Nephron (organoid): ENCODE measurements at regions not wholly inside any gene's neighbourhood (a gene's known extent, or its start where the extent isn't known, plus 50 kb on each side); places are given as distances from the start of the nearest gene placed in this dataset.

ENCODE experiments used
- H3K27ac Mint-ChIP-seq, 3 experiments: 2 replicates each; pipeline ENCODE4 v1.8.0; 2020; ENCODE audit warnings: mixed read lengths in 3 of 3, mild to moderate bottlenecking in 2 of 3, moderate library complexity in 1 of 3
- H3K27me3 Mint-ChIP-seq: 2 replicates; pipeline ENCODE4 v1.8.0; 2021; ENCODE audit warnings: low read depth, mild to moderate bottlenecking, moderate library complexity, mixed read lengths
- H3K36me3 Mint-ChIP-seq: 2 replicates; pipeline ENCODE4 v1.8.0; 2020; ENCODE audit warnings: low read depth, mixed read lengths
- H3K4me1 Mint-ChIP-seq: 2 replicates; pipeline ENCODE4 v1.8.0; 2020; ENCODE audit warnings: mixed read lengths
- H3K4me3 Mint-ChIP-seq, 3 experiments: 2 replicates each; pipeline ENCODE4 v1.8.0; 2020; ENCODE audit warnings: mild to moderate bottlenecking in 3 of 3, mixed read lengths in 3 of 3, moderate library complexity in 2 of 3
- H3K9me3 Mint-ChIP-seq: 2 replicates; pipeline ENCODE4 v1.8.0; 2020; ENCODE audit warnings: mixed read lengths
- CTCF ChIP-seq, 3 experiments: fragments of 200-600 bp; sonication (generic); IDR thresholded peaks; one replicate each; pipeline ENCODE4 v1.5.0; 2021; ENCODE audit warnings: antibody characterized with exemption in 3 of 3; ENCODE audit not compliant: unreplicated experiment in 3 of 3

- Mint-ChIP-seq H3K27ac (no peak overlapping the region), H3K9me3 (peaks cover 7% of the 10 kb centered on the region), H3K36me3 (no peaks in the 10 kb centered on the region), H3K4me3 (no peak overlapping the region), H3K4me1 (peaks cover 35% of the 10 kb centered on the region), H3K27me3 (peaks cover 22% of the 10 kb centered on the region)
- no peak for TF ChIP-seq CTCF (IDR thresholded peaks at IDR 0.05; ENCODE audit: unreplicated experiment in 3 of 3)
Measured at GRCh38 chr17:77677630-77678029, 280.9 kb upstream of the TNRC6C start.

- no peak for TF ChIP-seq CTCF (IDR thresholded peaks at IDR 0.05; ENCODE audit: unreplicated experiment in 3 of 3)
- Mint-ChIP-seq H3K4me3 (no peak overlapping the region), H3K4me1 (peaks cover 39% of the 10 kb centered on the region), H3K27ac (no peak overlapping the region), H3K27me3 (peaks cover 22% of the 10 kb centered on the region), H3K9me3 (no peaks in the 10 kb centered on the region), H3K36me3 (no peaks in the 10 kb centered on the region)
Measured at GRCh38 chr17:77679589-77679988, 278.9 kb upstream of the TNRC6C start.

- Mint-ChIP-seq H3K9me3 (no peaks in the 10 kb centered on the region), H3K36me3 (no peaks in the 10 kb centered on the region), H3K27me3 (peaks cover 33% of the 10 kb centered on the region), H3K4me1 (peaks cover 29% of the 10 kb centered on the region), H3K27ac (peak overlapping the region; percentile 59 to 85 (median 69)), H3K4me3 (no peak overlapping the region)
- no peak for TF ChIP-seq CTCF (IDR thresholded peaks at IDR 0.05; ENCODE audit: unreplicated experiment in 3 of 3)
Measured at GRCh38 chr17:77681861-77682260, 276.6 kb upstream of the TNRC6C start.

DNA sequence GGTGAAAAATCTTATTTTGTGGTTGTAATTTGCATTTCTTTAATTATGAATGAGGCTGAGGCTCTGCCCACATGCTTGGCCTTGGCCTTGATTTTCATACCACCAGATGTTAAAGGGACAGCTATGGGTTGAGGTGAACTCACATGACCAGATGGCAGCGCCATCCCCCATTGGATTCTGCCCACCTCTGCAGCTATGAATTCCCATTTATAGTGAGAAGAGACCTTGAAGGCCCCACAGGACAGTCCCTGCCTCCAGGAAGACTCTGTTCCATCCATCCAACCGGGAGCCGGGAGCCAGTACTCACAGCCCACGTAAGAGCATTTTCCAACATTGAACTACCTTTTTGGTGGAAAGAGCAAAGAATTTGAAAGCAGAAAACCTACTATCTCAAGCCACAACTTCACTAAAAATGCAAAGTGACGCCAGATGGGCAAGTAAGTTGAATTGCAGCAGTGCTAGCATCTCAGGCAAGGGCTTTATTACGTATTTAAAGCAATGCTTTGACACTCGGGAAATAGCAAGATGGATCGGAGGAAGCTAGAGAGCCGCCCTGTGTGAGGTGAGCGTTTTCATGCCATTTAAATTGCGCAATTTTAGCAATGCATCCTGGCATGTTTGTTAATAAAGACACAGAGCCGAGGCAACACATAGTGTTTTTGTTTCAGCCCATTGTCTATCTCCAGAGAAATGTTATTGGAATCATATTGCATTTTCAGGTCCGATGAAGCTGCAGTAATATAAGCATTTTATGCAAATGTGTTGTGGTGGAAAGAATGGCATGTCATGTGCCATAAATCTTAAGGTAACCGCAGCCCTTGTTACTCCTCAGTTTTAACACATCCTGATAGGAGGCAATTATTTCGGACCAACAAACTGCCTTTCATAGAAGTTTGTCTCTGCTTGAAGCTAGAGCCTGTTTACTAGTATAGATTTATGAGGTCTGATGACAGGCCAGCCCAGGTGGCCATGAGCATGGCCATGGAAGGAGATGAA is 273.4 kb upstream of the TNRC6C start:
- TF ChIP-seq CTCF (IDR thresholded peaks at IDR 0.05; ENCODE audit: unreplicated experiment in 3 of 3) = no peak
- H3K27me3 Mint-ChIP-seq = peaks cover 16% of the 10 kb centered on the region
- H3K4me3 Mint-ChIP-seq = no peak overlapping the region
- H3K4me1 Mint-ChIP-seq = peaks cover 13% of the 10 kb centered on the region
- no peaks in the 10 kb centered on the region for H3K36me3 Mint-ChIP-seq
- H3K27ac Mint-ChIP-seq = no peak overlapping the region
- no peaks in the 10 kb centered on the region for H3K9me3 Mint-ChIP-seq

DNA sequence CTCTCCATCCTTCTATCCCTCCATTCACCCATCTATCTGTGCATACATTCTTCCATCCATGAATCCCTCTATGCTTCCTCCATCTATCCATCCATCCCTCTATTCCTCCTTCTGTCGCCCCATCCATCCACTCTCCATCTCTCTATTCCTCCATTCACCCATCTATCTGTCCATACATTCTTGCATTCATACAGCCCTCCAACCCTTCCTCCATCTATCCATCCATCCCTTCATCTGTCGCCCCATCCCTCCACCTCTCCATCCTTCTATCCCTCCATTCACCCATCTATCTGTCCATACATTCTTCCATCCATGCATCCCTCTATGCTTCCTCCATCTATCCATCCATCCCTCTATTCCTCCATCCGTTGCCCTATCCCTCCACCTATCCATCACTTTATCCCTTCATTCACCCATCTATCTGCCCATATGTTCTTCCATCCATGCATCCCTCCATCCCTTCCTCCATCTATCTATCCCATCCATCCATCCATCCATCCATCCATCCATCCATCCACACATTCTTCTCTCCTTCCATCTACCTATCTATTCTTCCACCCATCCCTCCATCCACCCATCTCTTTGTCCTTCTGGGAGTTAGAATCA is 272.5 kb upstream of the TNRC6C start:
- H3K27me3 Mint-ChIP-seq = peaks cover 20% of the 10 kb centered on the region

More for the DNA sequence above, 272.5 kb upstream of the TNRC6C start:
- Mint-ChIP-seq H3K4me1 (peaks cover 22% of the 10 kb centered on the region), H3K9me3 (no peaks in the 10 kb centered on the region), H3K36me3 (no peaks in the 10 kb centered on the region), H3K4me3 (no peak overlapping the region), H3K27ac (no peak overlapping the region)
- no peak for TF ChIP-seq CTCF (IDR thresholded peaks at IDR 0.05; ENCODE audit: unreplicated experiment in 3 of 3)
